ENCODE measurements at regions not wholly inside any gene's neighbourhood (a gene's known extent, or its start where the extent isn't known, plus 50 kb on each side); places are given as distances from the start of the nearest gene placed in this dataset.

DNA sequence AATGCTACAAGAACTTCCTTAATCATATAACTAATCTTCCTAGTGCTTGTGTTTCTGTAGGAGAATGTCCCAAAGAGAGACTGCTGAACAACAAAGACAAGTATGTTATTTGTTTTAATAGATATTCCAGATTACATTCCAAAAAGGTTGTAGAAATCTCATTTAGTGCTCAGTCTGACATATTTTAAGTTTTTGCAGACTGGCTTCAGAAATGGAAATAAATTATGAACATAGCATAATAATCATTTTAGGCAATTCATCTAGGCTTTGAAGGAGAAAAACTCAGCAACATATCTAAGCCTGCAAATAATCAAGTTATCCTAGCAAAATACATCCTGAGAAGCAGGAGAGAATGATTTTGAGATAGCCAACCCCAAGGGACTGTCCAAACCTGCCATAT lies 171.6 kb upstream of the CDH5 start:
- DNase-seq (ENCODE audit: low read depth, low spot score) (no peak), ATAC-seq (no peak)
- no TSS peak for BruUV-seq (replicated peaks)
- Histone ChIP-seq H3K9me3 (ENCODE audit: control insufficient read depth in 1 of 2, insufficient read depth in 1 of 2, low read depth in 1 of 2, low read length in 2 of 2) (no peaks in the 10 kb centered on the region), H3K9me2 (ENCODE audit: insufficient read depth) (no peaks in the 10 kb centered on the region), H3K27ac (ENCODE audit: low read depth, low read length) (no peak overlapping the region), H3K27me3 (ENCODE audit: insufficient read depth, low read length) (no peaks in the 10 kb centered on the region; the same call in 1 of the 2 replicates), H3K79me2 (ENCODE audit: insufficient read depth, low read length) (no peaks in the 10 kb centered on the region), H3K4me1 (ENCODE audit: control insufficient read depth in 1 of 2, insufficient read depth in 2 of 2, low read length in 2 of 2) (no peaks in the 10 kb centered on the region), H3K4me2 (ENCODE audit: low read length) (no peak overlapping the region), H3K4me3 (replicated peaks in 1 of 2; ENCODE audit: low read depth in 1 of 2, low read length in 2 of 2) (no peak overlapping the region), H3K36me3 (ENCODE audit: control insufficient read depth in 1 of 2, insufficient read depth in 2 of 2, low read length in 2 of 2) (no peaks in the 10 kb centered on the region), H3K9ac (ENCODE audit: low read length) (no peak overlapping the region), H2AFZ (ENCODE audit: low read depth, low read length, poor library complexity, severe bottlenecking) (no peak overlapping the region), H4K20me1 (ENCODE audit: insufficient read depth) (no peaks in the 10 kb centered on the region)
- ChIA-PET RAD21 (ENCODE audit: low non-redundant PET in 1 of 2, low total read pairs in 2 of 2, uncharacterized antibody in 2 of 2, unreplicated experiment in 2 of 2) (no interaction called here), CTCF (no interaction called here), POLR2A (no interaction called here)
- intact Hi-C loops (cut with micrococcal nuclease), result no loop called here
- TF ChIP-seq POLR2A (IDR thresholded peaks at IDR 0.05; ENCODE audit: borderline replicate concordance, extremely low read depth, insufficient read depth, insufficient read length), result no peak
- TF ChIP-seq EGR1 (IDR thresholded peaks at IDR 0.05; ENCODE audit: low read depth), result no peak
- TF ChIP-seq FOSL1 (IDR thresholded peaks at IDR 0.05; ENCODE audit: low read depth), result no peak
- TF ChIP-seq, protein P1, sequence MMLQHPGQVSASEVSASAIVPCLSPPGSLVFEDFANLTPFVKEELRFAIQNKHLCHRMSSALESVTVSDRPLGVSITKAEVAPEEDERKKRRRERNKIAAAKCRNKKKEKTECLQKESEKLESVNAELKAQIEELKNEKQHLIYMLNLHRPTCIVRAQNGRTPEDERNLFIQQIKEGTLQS (IDR thresholded peaks at IDR 0.05), result no peak
- TF ChIP-seq, protein P2, sequence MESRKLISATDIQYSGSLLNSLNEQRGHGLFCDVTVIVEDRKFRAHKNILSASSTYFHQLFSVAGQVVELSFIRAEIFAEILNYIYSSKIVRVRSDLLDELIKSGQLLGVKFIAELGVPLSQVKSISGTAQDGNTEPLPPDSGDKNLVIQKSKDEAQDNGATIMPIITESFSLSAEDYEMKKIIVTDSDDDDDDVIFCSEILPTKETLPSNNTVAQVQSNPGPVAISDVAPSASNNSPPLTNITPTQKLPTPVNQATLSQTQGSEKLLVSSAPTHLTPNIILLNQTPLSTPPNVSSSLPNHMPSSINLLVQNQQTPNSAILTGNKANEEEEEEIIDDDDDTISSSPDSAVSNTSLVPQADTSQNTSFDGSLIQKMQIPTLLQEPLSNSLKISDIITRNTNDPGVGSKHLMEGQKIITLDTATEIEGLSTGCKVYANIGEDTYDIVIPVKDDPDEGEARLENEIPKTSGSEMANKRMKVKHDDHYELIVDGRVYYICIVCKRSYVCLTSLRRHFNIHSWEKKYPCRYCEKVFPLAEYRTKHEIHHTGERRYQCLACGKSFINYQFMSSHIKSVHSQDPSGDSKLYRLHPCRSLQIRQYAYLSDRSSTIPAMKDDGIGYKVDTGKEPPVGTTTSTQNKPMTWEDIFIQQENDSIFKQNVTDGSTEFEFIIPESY (IDR thresholded peaks at IDR 0.05; ENCODE audit: extremely low read depth, insufficient replicate concordance, low read length), result no peak

DNA sequence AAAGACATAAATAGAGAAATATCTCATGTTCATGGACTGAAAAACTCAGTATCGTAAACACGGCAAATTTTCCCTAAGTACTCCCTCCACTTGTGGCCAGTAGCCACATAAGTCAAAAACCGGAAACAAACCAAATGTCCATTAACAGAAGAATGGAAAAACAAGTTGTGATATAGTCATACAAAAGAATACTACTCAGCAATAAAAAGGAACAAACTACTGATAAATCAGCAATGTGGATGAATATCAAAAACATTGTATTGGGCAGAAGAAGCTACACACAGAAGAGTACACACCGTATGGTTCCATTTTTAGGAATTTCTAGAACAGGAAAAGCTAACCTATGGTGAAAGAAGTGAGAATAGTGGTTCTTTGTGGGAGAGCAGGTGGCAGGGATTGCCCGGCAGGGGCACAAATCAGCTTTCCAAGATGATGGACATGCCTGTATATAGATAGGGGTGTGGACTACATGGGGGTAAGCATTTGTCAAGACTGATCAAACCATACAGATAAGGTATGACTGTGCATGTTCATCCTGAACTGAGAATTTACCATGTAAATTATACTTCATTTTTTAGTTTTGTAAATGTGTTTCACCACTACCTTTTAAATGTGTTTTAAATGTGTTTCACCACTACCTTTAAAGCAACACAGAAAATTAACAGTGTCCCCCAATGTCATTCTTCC lies 172.8 kb upstream of the CDH5 start:
- Histone ChIP-seq H4K20me1 (ENCODE audit: insufficient read depth) (no peaks in the 10 kb centered on the region), H3K9ac (ENCODE audit: low read length) (no peak overlapping the region), H3K4me2 (ENCODE audit: low read length) (no peak overlapping the region), H3K36me3 (ENCODE audit: control insufficient read depth in 1 of 2, insufficient read depth in 2 of 2, low read length in 2 of 2) (no peaks in the 10 kb centered on the region), H3K79me2 (ENCODE audit: insufficient read depth, low read length) (no peaks in the 10 kb centered on the region), H3K9me3 (ENCODE audit: control insufficient read depth in 1 of 2, insufficient read depth in 1 of 2, low read depth in 1 of 2, low read length in 2 of 2) (no peaks in the 10 kb centered on the region), H3K27me3 (ENCODE audit: insufficient read depth, low read length) (no peaks in the 10 kb centered on the region; the same call in 1 of the 2 replicates), H3K4me1 (ENCODE audit: control insufficient read depth in 1 of 2, insufficient read depth in 2 of 2, low read length in 2 of 2) (no peaks in the 10 kb centered on the region), H2AFZ (ENCODE audit: low read depth, low read length, poor library complexity, severe bottlenecking) (no peak overlapping the region), H3K27ac (ENCODE audit: low read depth, low read length) (no peak overlapping the region), H3K4me3 (replicated peaks in 1 of 2; ENCODE audit: low read depth in 1 of 2, low read length in 2 of 2) (no peak overlapping the region), H3K9me2 (ENCODE audit: insufficient read depth) (no peaks in the 10 kb centered on the region)
- ATAC-seq, result no peak
- TF ChIP-seq, protein P3, sequence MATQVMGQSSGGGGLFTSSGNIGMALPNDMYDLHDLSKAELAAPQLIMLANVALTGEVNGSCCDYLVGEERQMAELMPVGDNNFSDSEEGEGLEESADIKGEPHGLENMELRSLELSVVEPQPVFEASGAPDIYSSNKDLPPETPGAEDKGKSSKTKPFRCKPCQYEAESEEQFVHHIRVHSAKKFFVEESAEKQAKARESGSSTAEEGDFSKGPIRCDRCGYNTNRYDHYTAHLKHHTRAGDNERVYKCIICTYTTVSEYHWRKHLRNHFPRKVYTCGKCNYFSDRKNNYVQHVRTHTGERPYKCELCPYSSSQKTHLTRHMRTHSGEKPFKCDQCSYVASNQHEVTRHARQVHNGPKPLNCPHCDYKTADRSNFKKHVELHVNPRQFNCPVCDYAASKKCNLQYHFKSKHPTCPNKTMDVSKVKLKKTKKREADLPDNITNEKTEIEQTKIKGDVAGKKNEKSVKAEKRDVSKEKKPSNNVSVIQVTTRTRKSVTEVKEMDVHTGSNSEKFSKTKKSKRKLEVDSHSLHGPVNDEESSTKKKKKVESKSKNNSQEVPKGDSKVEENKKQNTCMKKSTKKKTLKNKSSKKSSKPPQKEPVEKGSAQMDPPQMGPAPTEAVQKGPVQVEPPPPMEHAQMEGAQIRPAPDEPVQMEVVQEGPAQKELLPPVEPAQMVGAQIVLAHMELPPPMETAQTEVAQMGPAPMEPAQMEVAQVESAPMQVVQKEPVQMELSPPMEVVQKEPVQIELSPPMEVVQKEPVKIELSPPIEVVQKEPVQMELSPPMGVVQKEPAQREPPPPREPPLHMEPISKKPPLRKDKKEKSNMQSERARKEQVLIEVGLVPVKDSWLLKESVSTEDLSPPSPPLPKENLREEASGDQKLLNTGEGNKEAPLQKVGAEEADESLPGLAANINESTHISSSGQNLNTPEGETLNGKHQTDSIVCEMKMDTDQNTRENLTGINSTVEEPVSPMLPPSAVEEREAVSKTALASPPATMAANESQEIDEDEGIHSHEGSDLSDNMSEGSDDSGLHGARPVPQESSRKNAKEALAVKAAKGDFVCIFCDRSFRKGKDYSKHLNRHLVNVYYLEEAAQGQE (IDR thresholded peaks at IDR 0.05; ENCODE audit: low read depth), result no peak
- no peak for TF ChIP-seq EGR1 (IDR thresholded peaks at IDR 0.05; ENCODE audit: low read depth)
- no peak for TF ChIP-seq ZFX (IDR thresholded peaks at IDR 0.05)
- no peak for TF ChIP-seq POLR2A (IDR thresholded peaks at IDR 0.05; ENCODE audit: borderline replicate concordance, extremely low read depth, insufficient read depth, insufficient read length)
- TF ChIP-seq, protein P4, sequence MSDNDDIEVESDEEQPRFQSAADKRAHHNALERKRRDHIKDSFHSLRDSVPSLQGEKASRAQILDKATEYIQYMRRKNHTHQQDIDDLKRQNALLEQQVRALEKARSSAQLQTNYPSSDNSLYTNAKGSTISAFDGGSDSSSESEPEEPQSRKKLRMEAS (IDR thresholded peaks at IDR 0.05), result no peak
- TF ChIP-seq, protein P2 (IDR thresholded peaks at IDR 0.05; ENCODE audit: extremely low read depth, insufficient replicate concordance, low read length), result no peak
- TF ChIP-seq CBX3 (IDR thresholded peaks at IDR 0.05; ENCODE audit: low read depth), result no peak
- no peak for TF ChIP-seq FOSL1 (IDR thresholded peaks at IDR 0.05; ENCODE audit: low read depth)
- BruUV-seq (replicated peaks), result no TSS peak
- ChIA-PET CTCF (no interaction called here), RAD21 (ENCODE audit: low non-redundant PET in 1 of 2, low total read pairs in 2 of 2, uncharacterized antibody in 2 of 2, unreplicated experiment in 2 of 2) (no interaction called here), POLR2A (no interaction called here)
- intact Hi-C loops (cut with micrococcal nuclease), result no loop called here
- no peak for DNase-seq (ENCODE audit: low read depth, low spot score)
